SK-N-SH (cell line): ENCODE measurements at regions not wholly inside any gene's neighbourhood (a gene's known extent, or its start where the extent isn't known, plus 50 kb on each side); places are given as distances from the start of the nearest gene placed in this dataset.

Experiments
- CTCF ChIA-PET: fragments of 300-600, 350-600 bp; formaldehyde crosslinking; extraction: SDS; loops from one replicate; lab custom pipeline; 2021; lab: Yijun Ruan, JAX
- POLR2A ChIA-PET: fragments of 350-600 bp; sonication (Branson Sonifier 250); formaldehyde crosslinking; extraction: SDS; loops from one replicate; lab custom pipeline; 2020; ENCODE audit warnings: antibody characterized with exemption, inconsistent platforms; lab: Yijun Ruan, JAX
- DNase-seq: peaks from one replicate; pipeline ENCODE4 v3.0.0; 2012
- H2AFZ ChIP-seq: fragments of 200-600 bp; sonication (generic); 2 replicates; pipeline ENCODE4 v1.8.1; 2016; ENCODE audit warnings: antibody characterized with exemption, mild to moderate bottlenecking, low read depth
- H3F3A ChIP-seq: fragments of 200-600 bp; sonication (generic); replicated peaks from 2 replicates; pipeline ENCODE3; 2016; ENCODE audit warnings: antibody characterized with exemption, mild to moderate bottlenecking; ENCODE audit not compliant: insufficient read depth
- H3K27ac ChIP-seq, 2 experiments: fragments of 200-500 bp in 1 of 2; fragments of 200-600 bp in 1 of 2; sonication (Bioruptor generic) in 1 of 2; sonication (generic), shearing (Covaris generic) in 1 of 2; 2 replicates each; pipeline versions ENCODE4 v1.5.1 to v1.6.1; 2014 to 2016; ENCODE audit warnings: low read depth in 2 of 2, inconsistent platforms in 1 of 2, low read length in 1 of 2, mild to moderate bottlenecking in 1 of 2, mixed read lengths in 1 of 2
- H3K27me3 ChIP-seq: fragments of 200-600 bp; sonication (generic), shearing (Covaris generic); 2 replicates; pipeline ENCODE4 v1.6.1; 2016; ENCODE audit warnings: mixed run types; ENCODE audit not compliant: insufficient read depth
- H3K36me3 ChIP-seq, 2 experiments: fragments of 200-500 bp in 1 of 2; fragments of 200-600 bp in 1 of 2; sonication (Bioruptor generic) in 1 of 2; sonication (generic) in 1 of 2; replicated peaks in 1 of 2; 2 replicates each; pipeline versions ENCODE3 to v1.5.1; 2014 to 2016; ENCODE audit warnings: low read length in 1 of 2, mild to moderate bottlenecking in 1 of 2; ENCODE audit not compliant: insufficient read depth in 2 of 2, control insufficient read depth in 1 of 2
- H3K4me1 ChIP-seq, 2 experiments: fragments of 200-500 bp in 1 of 2; fragments of 200-600 bp in 1 of 2; sonication (Bioruptor generic) in 1 of 2; sonication (generic), shearing (Covaris generic) in 1 of 2; 2 replicates each; pipeline versions ENCODE4 v1.5.1 to v1.6.1; 2014 to 2016; ENCODE audit warnings: low read depth in 1 of 2, low read length in 1 of 2, mixed run types in 1 of 2; ENCODE audit not compliant: insufficient read depth in 2 of 2, control insufficient read depth in 1 of 2
- H3K4me2 ChIP-seq: fragments of 200-600 bp; sonication (generic), shearing (Covaris generic); 2 replicates; pipeline ENCODE4 v1.6.1; 2017; ENCODE audit warnings: mixed run types
- H3K4me3 ChIP-seq, 2 experiments: fragments of 200-500 bp in 1 of 2; fragments of 200-600 bp in 1 of 2; sonication (Bioruptor generic) in 1 of 2; sonication (generic), shearing (Covaris generic) in 1 of 2; 2 replicates each; pipeline versions ENCODE4 v1.5.1 to v1.8.1; 2014 to 2016; ENCODE audit warnings: low read depth in 2 of 2, inconsistent platforms in 1 of 2, low read length in 1 of 2, mild to moderate bottlenecking in 1 of 2, mixed read lengths in 1 of 2, moderate library complexity in 1 of 2
- H3K79me2 ChIP-seq: fragments of 200-600 bp; sonication (generic); 2 replicates; pipeline ENCODE4 v1.8.1; 2017; ENCODE audit warnings: mild to moderate bottlenecking; ENCODE audit not compliant: insufficient read depth
- H3K9ac ChIP-seq: fragments of 200-600 bp; sonication (generic); 2 replicates; pipeline ENCODE4 v1.6.1; 2017; ENCODE audit warnings: mixed run types
- H3K9me2 ChIP-seq: fragments of 200-600 bp; sonication (generic); 2 replicates; pipeline ENCODE4 v1.6.1; 2017; ENCODE audit warnings: mixed run types
- H3K9me3 ChIP-seq: fragments of 200-600 bp; sonication (generic); 2 replicates; pipeline ENCODE4 v1.6.1; 2017; ENCODE audit warnings: mixed run types, mild to moderate bottlenecking, moderate library complexity
- H4K20me1 ChIP-seq: fragments of 200-600 bp; sonication (generic); 2 replicates; pipeline ENCODE4 v1.6.1; 2017; ENCODE audit warnings: mild to moderate bottlenecking, mixed run types; ENCODE audit not compliant: insufficient read depth
- CTCF ChIP-seq: fragments of 200-600 bp; sonication (generic); IDR thresholded peaks from 2 replicates; pipeline ENCODE4 v1.6.1; 2017; ENCODE audit warnings: antibody characterized with exemption, mild to moderate bottlenecking, moderate library complexity
- ELF1 ChIP-seq: IDR thresholded peaks from 2 replicates; pipeline ENCODE4 v1.4.0; 2012
- FOXJ3 ChIP-seq: sonication (generic); formaldehyde crosslinking; IDR thresholded peaks from 2 replicates; pipeline ENCODE4 v1.5.1; 2020; ENCODE audit warnings: mild to moderate bottlenecking, missing genetic modification reagents
- FOXM1 ChIP-seq: IDR thresholded peaks from 2 replicates; pipeline ENCODE4 v1.4.0; 2012; ENCODE audit warnings: low read depth, mild to moderate bottlenecking
- MEF2A ChIP-seq: IDR thresholded peaks from 2 replicates; pipeline ENCODE4 v1.4.0; 2012; ENCODE audit warnings: low read depth, borderline replicate concordance
- POLR2AphosphoS5 ChIP-seq: IDR thresholded peaks from 2 replicates; pipeline ENCODE4 v1.6.1; 2012; ENCODE audit warnings: low read depth, low read length
- RFX5 ChIP-seq: IDR thresholded peaks from 2 replicates; pipeline ENCODE4 v1.6.1; 2012; ENCODE audit warnings: mild to moderate bottlenecking, improper control_type of control experiment, low read length
- RXRA ChIP-seq: IDR thresholded peaks from 2 replicates; pipeline ENCODE4 v1.4.0; 2012; ENCODE audit warnings: low read depth, mild to moderate bottlenecking, borderline replicate concordance
- SIN3A ChIP-seq: IDR thresholded peaks from 2 replicates; pipeline ENCODE4 v1.6.1; 2012; ENCODE audit warnings: low read depth, mild to moderate bottlenecking, low read length, moderate library complexity, borderline replicate concordance
- TAF1 ChIP-seq: IDR thresholded peaks from 2 replicates; pipeline ENCODE4 v1.6.1; 2012; ENCODE audit warnings: low read depth, mild to moderate bottlenecking, low read length, moderate library complexity, borderline replicate concordance
- TCF12 ChIP-seq: IDR thresholded peaks from 2 replicates; pipeline ENCODE4 v1.4.0; 2012
- USF2 ChIP-seq: fragments of 150-350 bp; IDR thresholded peaks from 2 replicates; pipeline ENCODE4 v1.6.1; 2017; ENCODE audit warnings: antibody characterized with exemption, low read length, low read depth, borderline replicate concordance
- WGBS: methylation state at CpG from one replicate; pipeline ENCODE4 v1.1.6; 2017; ENCODE audit warnings: low lambda C conversion rate; 5-methylcytosine and 5-hydroxymethylcytosine counted together
- TF ChIP-seq, protein P1 (sequence below): IDR thresholded peaks from 2 replicates; pipeline ENCODE4; 2012
- TF ChIP-seq, protein P2 (sequence below): IDR thresholded peaks from 2 replicates; pipeline ENCODE4 v1.4.0; 2012; ENCODE audit warnings: low read depth, borderline replicate concordance
- TF ChIP-seq, protein P3 (sequence below): IDR thresholded peaks from 2 replicates; pipeline ENCODE4 v1.6.1; 2012; ENCODE audit warnings: mild to moderate bottlenecking, low read depth, low read length, moderate library complexity
- TF ChIP-seq, protein P4 (sequence below): IDR thresholded peaks from 2 replicates; pipeline ENCODE4 v1.4.0; 2012; ENCODE audit warnings: low read depth

- no peaks in the 10 kb centered on the region for H3K4me1 ChIP-seq
- POLR2A ChIA-PET = no interaction called here
- TF ChIP-seq CTCF = no peak
- 14% methylated on average over 8 of the region's 8 CpGs for WGBS
- no peak overlapping the region for H3K27ac ChIP-seq
- H3K4me2 ChIP-seq = no peak overlapping the region
- no peaks in the 10 kb centered on the region for H3K36me3 ChIP-seq
- DNase-seq = no peak
- CTCF ChIA-PET = no interaction called here
- no peaks in the 10 kb centered on the region for H3K9me3 ChIP-seq
- no peaks in the 10 kb centered on the region; the same call in 1 of the 2 replicates for H3K27me3 ChIP-seq
- H3K79me2 ChIP-seq = no peaks in the 10 kb centered on the region
- no peak overlapping the region for H3K4me3 ChIP-seq
- H3K9ac ChIP-seq = no peak overlapping the region
- H2AFZ ChIP-seq = no peak overlapping the region
- no peaks in the 10 kb centered on the region for H3K9me2 ChIP-seq
- no peaks in the 10 kb centered on the region for H4K20me1 ChIP-seq
- H3F3A ChIP-seq = no peaks in the 10 kb centered on the region
These were observed 268.3 kb upstream of the SALL3 start for GRCh38 chr18:78711316-78711715.

DNA sequence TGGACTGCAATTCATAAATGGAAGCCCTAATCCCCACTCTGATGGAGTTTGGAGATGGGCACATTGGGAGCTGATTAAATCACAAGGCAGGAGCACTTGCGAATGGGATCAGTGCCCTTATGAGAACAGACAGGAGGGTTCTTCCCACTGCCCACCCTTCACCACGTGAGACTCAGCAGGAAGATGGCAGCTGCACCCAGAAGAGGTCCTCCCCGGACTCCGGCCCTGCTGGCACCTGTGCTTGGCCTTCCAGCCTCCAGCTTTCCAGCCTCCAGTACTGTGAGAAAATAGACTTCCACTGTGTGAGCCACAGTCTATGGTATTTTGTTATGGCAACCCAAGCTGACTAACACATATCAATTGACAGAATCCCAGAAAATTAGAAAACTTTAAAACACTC lies 267.6 kb upstream of the SALL3 start:
- CTCF ChIA-PET = interaction anchor here (0.6 kb wide), 1 partner anchor 52 kb away, joined by 3 read pairs; no protein-coding TSS in a partner anchor
- Histone ChIP-seq H4K20me1 (no peaks in the 10 kb centered on the region), H3K79me2 (no peaks in the 10 kb centered on the region), H3K36me3 (no peaks in the 10 kb centered on the region), H3K9ac (no peak overlapping the region), H3K4me3 (no peak overlapping the region), H3K4me2 (no peak overlapping the region), H3K9me3 (no peaks in the 10 kb centered on the region), H3K27me3 (no peaks in the 10 kb centered on the region; the same call in 1 of the 2 replicates), H2AFZ (no peak overlapping the region), H3K9me2 (no peaks in the 10 kb centered on the region), H3F3A (no peaks in the 10 kb centered on the region), H3K27ac (no peak overlapping the region), H3K4me1 (no peaks in the 10 kb centered on the region)
- WGBS = 0% methylated on average over 4 of the region's 4 CpGs
- no peak for DNase-seq
- POLR2A ChIA-PET = no interaction called here
- TF ChIP-seq, protein P1, sequence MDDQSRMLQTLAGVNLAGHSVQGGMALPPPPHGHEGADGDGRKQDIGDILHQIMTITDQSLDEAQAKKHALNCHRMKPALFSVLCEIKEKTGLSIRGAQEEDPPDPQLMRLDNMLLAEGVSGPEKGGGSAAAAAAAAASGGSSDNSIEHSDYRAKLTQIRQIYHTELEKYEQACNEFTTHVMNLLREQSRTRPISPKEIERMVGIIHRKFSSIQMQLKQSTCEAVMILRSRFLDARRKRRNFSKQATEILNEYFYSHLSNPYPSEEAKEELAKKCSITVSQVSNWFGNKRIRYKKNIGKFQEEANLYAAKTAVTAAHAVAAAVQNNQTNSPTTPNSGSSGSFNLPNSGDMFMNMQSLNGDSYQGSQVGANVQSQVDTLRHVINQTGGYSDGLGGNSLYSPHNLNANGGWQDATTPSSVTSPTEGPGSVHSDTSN = no peak
- no peak for TF ChIP-seq TCF12
- TF ChIP-seq, protein P2, sequence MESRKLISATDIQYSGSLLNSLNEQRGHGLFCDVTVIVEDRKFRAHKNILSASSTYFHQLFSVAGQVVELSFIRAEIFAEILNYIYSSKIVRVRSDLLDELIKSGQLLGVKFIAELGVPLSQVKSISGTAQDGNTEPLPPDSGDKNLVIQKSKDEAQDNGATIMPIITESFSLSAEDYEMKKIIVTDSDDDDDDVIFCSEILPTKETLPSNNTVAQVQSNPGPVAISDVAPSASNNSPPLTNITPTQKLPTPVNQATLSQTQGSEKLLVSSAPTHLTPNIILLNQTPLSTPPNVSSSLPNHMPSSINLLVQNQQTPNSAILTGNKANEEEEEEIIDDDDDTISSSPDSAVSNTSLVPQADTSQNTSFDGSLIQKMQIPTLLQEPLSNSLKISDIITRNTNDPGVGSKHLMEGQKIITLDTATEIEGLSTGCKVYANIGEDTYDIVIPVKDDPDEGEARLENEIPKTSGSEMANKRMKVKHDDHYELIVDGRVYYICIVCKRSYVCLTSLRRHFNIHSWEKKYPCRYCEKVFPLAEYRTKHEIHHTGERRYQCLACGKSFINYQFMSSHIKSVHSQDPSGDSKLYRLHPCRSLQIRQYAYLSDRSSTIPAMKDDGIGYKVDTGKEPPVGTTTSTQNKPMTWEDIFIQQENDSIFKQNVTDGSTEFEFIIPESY = no peak
- TF ChIP-seq ELF1 = no peak
- no peak for TF ChIP-seq SIN3A
- TF ChIP-seq, protein P3, sequence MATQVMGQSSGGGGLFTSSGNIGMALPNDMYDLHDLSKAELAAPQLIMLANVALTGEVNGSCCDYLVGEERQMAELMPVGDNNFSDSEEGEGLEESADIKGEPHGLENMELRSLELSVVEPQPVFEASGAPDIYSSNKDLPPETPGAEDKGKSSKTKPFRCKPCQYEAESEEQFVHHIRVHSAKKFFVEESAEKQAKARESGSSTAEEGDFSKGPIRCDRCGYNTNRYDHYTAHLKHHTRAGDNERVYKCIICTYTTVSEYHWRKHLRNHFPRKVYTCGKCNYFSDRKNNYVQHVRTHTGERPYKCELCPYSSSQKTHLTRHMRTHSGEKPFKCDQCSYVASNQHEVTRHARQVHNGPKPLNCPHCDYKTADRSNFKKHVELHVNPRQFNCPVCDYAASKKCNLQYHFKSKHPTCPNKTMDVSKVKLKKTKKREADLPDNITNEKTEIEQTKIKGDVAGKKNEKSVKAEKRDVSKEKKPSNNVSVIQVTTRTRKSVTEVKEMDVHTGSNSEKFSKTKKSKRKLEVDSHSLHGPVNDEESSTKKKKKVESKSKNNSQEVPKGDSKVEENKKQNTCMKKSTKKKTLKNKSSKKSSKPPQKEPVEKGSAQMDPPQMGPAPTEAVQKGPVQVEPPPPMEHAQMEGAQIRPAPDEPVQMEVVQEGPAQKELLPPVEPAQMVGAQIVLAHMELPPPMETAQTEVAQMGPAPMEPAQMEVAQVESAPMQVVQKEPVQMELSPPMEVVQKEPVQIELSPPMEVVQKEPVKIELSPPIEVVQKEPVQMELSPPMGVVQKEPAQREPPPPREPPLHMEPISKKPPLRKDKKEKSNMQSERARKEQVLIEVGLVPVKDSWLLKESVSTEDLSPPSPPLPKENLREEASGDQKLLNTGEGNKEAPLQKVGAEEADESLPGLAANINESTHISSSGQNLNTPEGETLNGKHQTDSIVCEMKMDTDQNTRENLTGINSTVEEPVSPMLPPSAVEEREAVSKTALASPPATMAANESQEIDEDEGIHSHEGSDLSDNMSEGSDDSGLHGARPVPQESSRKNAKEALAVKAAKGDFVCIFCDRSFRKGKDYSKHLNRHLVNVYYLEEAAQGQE = no peak
- TF ChIP-seq RFX5 = no peak
- TF ChIP-seq, protein P4, sequence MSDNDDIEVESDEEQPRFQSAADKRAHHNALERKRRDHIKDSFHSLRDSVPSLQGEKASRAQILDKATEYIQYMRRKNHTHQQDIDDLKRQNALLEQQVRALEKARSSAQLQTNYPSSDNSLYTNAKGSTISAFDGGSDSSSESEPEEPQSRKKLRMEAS = no peak
- no peak for TF ChIP-seq RXRA
- TF ChIP-seq FOXJ3 (CRISPR knock-in tag) = no peak
- TF ChIP-seq USF2 = no peak
- TF ChIP-seq POLR2AphosphoS5 = no peak
- no peak for TF ChIP-seq TAF1
- TF ChIP-seq FOXM1 = no peak
- TF ChIP-seq MEF2A = no peak
